GM18873 (cell line): ENCODE measurements at regions not wholly inside any gene's neighbourhood (a gene's known extent, or its start where the extent isn't known, plus 50 kb on each side); places are given as distances from the start of the nearest gene placed in this dataset.

Experiments used
- ATAC-seq: cut with Tn5 transposase; IDR thresholded peaks from one replicate; pipeline ENCODE4 v1.9.1; 2021; ENCODE audit warnings: mild to moderate bottlenecking, moderate library complexity, moderate number of reproducible peaks; ENCODE audit not compliant: unreplicated experiment, low FRiP score

DNA sequence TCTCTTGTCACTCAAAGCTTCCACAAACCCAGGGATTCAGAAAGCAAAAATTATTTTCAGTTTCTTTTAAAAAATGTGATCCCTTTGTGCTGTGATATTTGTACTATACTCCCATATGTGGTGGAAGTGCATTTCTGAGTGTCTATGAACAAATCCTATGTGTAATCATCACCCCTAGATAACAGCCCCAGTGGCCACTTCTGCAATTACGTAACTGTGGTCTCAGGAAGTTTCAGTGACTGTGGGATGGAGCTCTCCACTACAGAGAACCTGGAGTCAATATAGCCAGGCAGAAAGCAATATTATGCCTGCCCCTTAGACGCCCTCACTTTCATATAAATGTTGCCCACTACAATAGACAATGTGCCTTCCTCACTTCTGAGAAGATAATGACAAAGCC lies 1101.7 kb upstream of the GHITM start:
- no peak for ATAC-seq

- no peak for ATAC-seq
These were observed 1100.7 kb upstream of the GHITM start for GRCh38 chr10:83038631-83039030.

DNA sequence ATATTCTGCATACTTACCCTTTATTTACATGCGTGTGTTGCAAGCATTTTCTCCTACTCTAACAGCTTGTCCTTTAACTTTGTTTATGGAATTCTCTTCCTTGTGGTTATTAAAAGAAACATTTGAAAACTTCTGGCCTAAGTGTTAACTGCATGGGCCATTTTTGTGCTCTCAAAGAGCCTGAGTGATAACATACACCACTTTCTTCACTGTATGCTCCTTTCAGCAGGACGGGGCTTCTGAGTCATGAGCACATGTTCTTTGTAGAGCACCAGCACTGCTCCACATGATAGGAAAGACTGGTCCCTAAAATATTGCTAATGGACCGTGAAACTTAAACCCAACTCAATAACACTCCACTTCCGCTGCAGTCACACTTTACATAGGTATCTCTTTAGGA lies 1093.6 kb upstream of the GHITM start:
- ATAC-seq = no peak

DNA sequence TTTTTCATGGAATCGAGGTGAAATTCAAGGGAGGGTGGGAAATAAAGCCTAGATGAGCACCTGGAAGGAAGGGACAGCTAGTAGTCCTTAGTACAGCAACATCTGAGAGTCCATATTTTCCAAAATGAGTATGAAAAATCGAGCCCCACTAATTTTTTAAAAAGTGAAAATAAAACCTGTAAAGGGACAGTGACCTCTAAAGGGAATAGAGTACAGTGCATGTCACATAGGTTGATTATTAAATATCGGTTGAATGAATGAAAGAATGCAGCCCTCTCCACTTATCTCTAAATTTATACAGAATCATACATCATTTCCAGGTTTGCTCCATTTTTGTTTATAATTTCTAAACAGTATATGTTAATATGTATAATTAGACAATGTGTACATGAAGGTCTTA lies 1088.5 kb upstream of the GHITM start:
- no peak for ATAC-seq

DNA sequence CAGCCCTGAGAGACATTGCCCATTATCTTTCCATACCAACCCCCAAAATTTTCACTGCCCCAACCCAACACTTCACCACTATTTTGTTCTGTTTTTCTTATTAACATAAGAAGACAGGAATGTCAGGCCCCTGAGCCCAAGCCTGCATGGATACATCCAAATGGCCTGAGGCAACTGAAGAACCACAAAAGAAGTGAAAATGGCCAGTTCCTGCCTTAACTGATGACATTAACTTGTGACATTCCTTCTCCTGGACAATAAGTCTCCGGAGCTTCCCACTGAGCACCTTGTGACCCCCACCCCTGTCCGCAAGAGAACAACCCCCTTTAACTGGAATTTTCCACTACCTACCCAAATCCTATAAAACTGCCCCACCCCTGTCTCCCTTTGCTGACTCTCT lies 1076.4 kb upstream of the GHITM start:
- no peak for ATAC-seq

GRCh38 chr10:83073472-83073871 lies 1065.8 kb upstream of the GHITM start:
- no peak for ATAC-seq

DNA sequence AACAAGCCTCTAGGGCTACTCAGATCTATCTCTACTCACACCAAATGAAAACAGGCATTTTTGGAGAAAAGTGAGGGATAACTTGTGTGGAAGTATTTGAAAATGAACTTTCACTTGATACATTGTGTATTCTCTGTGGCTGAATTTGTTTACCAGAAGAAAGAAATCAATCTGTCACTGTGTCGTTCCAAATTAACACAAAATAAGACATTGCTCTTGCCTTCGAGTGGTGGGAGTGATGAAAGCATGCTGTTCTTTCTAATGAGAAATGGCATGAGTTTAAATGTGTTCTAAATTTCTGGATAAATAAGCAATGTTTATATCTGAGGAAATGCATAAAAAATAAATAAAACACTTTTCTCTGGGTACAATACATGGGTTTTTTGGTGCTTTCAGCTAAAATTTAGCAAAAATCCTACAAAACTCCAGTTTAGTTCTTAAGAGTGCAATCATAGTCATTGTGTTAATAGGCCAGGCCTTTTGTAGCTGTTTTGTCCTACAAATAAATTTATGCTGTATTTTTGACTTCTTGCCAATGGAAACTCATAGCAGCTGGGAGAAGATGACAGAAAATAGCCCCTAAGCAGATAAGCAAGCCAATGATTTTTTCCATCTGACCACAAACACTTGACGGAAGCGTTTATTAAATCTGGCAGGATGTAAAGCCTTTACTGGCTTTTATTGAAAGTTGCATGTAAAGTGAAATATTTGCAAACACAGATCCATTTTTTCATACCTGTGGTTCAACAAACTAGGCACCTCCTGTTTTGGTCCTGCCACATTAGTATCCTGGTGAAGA lies 1064.1 kb upstream of the GHITM start:
- ATAC-seq = no peak

- no peak for ATAC-seq
These were observed 1063.4 kb upstream of the GHITM start for GRCh38 chr10:83075815-83076355.

DNA sequence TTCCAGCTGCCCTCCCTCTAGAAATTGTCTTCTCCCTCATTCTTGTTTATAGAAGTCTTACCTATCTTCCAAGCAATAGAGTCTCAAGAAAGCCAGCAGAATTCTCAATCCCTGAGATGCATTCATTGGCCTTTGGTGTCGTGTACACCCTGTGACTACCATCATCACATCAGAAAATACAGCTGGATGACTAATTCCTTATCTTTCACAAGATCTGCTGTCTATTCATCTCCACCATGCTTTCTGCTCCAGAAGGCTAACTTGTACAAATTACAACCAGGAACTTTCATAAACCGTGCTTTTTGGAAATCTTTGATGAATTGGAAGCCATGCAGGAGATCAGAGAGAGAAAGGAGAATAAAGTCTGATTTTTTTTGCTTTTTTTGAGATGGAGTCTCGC lies 1062.9 kb upstream of the GHITM start:
- no peak for ATAC-seq

DNA sequence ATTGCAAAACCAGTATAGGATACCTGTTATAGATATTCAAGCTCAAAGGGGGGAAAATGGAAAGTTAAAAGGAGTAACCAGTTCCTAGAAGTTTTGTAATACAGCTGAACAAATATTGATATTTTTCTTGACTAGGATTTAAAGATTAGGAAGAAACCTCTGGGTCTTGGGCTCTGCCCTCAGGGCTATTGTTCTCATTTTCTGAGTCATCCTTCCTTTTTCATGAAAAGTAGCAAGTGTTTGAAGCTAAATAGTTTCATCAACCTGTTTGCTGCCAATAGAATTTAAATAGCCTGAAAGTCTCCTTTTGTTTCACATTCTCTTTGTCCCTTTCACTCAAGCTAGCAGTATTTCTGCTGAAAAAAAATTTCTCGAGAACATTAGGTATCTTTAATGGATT lies 1061.1 kb upstream of the GHITM start:
- ATAC-seq = no peak

GRCh38 chr10:83078645-83079044 lies 1060.7 kb upstream of the GHITM start:
- no peak for ATAC-seq

DNA sequence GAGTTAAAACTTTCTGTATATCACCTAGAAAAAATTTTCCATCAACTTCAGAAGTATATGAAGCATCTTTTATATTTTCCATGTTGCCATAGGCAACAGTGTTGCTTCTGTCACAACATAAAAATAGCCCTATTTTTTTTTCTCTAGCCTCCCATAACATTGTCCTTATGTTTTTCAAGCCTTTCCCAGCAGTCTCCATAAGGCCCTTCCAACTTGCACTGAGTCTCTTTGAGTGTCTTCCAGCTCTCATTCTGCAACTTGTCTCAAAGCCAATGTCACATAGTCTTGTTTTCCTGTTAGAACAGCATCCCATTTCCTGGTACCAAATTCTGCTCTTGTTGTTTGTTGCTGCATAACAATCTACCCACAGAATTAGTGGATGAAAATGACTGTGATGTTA lies 1055.5 kb upstream of the GHITM start:
- ATAC-seq = no peak

GRCh38 chr10:83089335-83089734 lies 1050.0 kb upstream of the GHITM start:
- no peak for ATAC-seq

DNA sequence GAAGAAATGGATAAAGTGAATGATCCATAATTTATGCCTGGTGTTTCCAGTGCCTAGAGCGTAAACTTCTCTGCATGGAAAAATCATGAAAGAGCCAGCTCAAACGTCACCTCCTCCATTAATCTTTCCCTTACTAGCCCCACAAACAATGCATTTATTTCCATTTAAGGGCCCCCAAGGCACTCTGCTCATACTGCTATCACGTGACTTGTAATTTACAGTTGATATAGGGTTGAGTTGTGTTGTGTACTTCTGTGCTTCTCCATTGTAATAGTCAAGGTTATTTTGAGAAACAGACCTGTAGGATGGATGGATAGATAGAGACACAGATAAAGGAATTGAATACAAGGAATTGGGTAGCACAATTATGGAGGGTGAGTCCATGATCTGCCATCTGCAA lies 1034.7 kb upstream of the GHITM start:
- no peak for ATAC-seq

DNA sequence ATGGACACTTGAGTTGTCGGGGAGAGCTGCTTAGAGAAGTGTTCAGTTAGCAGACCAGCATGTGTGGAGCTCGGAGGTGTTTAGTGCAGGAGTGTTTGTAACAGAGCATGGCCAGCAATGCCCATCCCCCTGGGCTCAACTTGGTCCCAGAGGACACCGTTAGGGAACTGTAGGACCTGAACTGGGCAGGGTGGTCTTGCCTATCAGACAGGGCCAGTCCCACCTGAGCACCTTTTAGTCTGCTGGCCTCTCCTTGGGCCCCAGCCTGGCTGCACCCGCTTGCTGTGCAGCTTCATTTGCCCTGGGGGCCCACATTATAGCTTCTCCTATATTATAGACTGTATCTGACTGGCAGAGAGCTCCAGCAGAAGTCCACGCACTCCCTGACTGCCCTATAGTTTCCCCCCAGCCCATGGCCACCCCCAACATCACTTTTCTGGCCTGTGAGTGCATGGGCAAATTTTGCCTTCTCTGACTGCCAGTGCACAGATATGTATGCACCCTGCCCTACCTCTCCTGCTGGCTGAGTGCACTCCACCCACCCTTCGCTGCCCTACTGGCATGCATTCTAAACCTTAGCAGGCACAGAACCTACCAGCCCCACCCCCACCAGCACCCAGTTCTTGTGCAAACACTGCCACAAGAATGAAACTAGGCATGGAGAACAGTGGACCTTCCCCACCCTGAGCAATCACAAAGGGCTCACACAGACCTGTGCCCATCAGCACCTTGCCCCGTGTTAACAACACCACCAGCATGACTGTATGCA lies 1030.6 kb upstream of the GHITM start:
- no peak for ATAC-seq

DNA sequence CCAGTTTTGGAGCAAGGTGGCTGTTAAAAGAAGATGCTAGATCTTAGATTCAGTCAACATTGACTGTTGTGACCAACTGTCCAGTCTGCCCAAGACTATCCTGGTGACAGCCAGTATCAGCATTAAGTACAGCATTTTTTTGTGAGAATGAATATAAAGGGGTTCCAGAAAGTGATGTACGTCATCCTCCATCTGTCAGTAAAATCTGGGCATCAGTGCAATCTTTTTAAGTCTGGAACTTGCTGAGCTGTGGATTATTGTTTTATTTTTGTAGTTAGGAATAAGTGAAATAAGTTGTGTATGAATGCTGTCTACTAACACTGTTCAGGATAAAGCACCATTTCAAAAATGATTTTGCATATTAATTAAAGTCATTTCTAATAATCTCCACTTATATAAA lies 1020.0 kb upstream of the GHITM start:
- ATAC-seq = no peak

- ATAC-seq = no peak
These were observed 1017.0 kb upstream of the GHITM start for GRCh38 chr10:83122336-83122735.

- no peak for ATAC-seq
These were observed 1011.2 kb upstream of the GHITM start for GRCh38 chr10:83127942-83128575.

GRCh38 chr10:83140811-83141210 lies 998.5 kb upstream of the GHITM start:
- ATAC-seq = no peak

GRCh38 chr10:83142074-83142563 lies 997.2 kb upstream of the GHITM start:
- ATAC-seq = no peak

- no peak for ATAC-seq
These were observed 994.8 kb upstream of the GHITM start for GRCh38 chr10:83144461-83144860.
